Activated CD4-positive, alpha-beta T cell treated with anti-CD3 and anti-CD28 coated beads, Interleukin-2, amount 10 ng/mL, durations not matched to agents 7 days and 5 days (primary cell): ENCODE measurements at regions not wholly inside any gene's neighbourhood (a gene's known extent, or its start where the extent isn't known, plus 50 kb on each side); places are given as distances from the start of the nearest gene placed in this dataset.
"Not testable (repeated sequence)": the region's sequence is repeated elsewhere in the genome, so short reads cannot be mapped to it uniquely, and the experiment has no call there.

Experiments
- CTCF ChIA-PET: fragments of 350-600 bp; sonication (Branson Sonifier 250); formaldehyde crosslinking; loops from one replicate; lab custom pipeline; 2021; ENCODE audit warnings: antibody characterized with exemption; lab: Charles Lee
- POLR2A ChIA-PET: fragments of 350-600 bp; sonication (Branson Sonifier 250); formaldehyde crosslinking; loops from one replicate; lab custom pipeline; 2021; ENCODE audit warnings: antibody characterized with exemption; lab: Charles Lee
- DNase-seq: peaks from one replicate; pipeline ENCODE4 v3.0.0-alpha.2; 2020
- H3K27ac Mint-ChIP-seq: one replicate; pipeline ENCODE4 v1.8.0; 2021; ENCODE audit warnings: mild to moderate bottlenecking, moderate library complexity, mixed read lengths
- H3K27me3 Mint-ChIP-seq: one replicate; pipeline ENCODE4 v1.8.0; 2021; ENCODE audit warnings: mixed read lengths
- H3K36me3 Mint-ChIP-seq: one replicate; pipeline ENCODE4 v1.8.0; 2021; ENCODE audit warnings: low read depth, mixed read lengths
- H3K4me1 Mint-ChIP-seq: one replicate; pipeline ENCODE4 v1.8.0; 2021; ENCODE audit warnings: mixed read lengths
- H3K4me3 Mint-ChIP-seq: one replicate; pipeline ENCODE4 v1.8.0; 2021; ENCODE audit warnings: mild to moderate bottlenecking, moderate library complexity, mixed read lengths
- H3K9me3 Mint-ChIP-seq: one replicate; pipeline ENCODE4 v1.8.0; 2021; ENCODE audit warnings: mixed read lengths

GRCh38 chr5:153357493-153358112, 132.9 kb upstream of the GRIA1 start:
- H3K4me1 Mint-ChIP-seq = peaks cover 33% of the 10 kb centered on the region
- peak overlapping the region; percentile 86 for H3K27ac Mint-ChIP-seq
- no peak overlapping the region for H3K4me3 Mint-ChIP-seq
- H3K36me3 Mint-ChIP-seq = peaks cover 16% of the 10 kb centered on the region
- DNase-seq = no peak
- ChIA-PET CTCF (no interaction called here), POLR2A (no interaction called here)
- H3K9me3 Mint-ChIP-seq = peaks cover 14% of the 10 kb centered on the region
- no peaks in the 10 kb centered on the region for H3K27me3 Mint-ChIP-seq

GRCh38 chr5:153358315-153358976, 132.0 kb upstream of the GRIA1 start:
- H3K27ac Mint-ChIP-seq = peak overlapping the region; percentile 86
- H3K36me3 Mint-ChIP-seq = peaks cover 16% of the 10 kb centered on the region
- H3K27me3 Mint-ChIP-seq = no peaks in the 10 kb centered on the region
- peak overlapping the region; percentile 34 for H3K4me3 Mint-ChIP-seq
- POLR2A ChIA-PET = interaction anchor here (0.6 kb wide), 1 partner anchor 11 kb away, joined by 3 read pairs; no protein-coding TSS in a partner anchor
- H3K9me3 Mint-ChIP-seq = peaks cover 14% of the 10 kb centered on the region
- CTCF ChIA-PET = no interaction called here
- peaks cover 25% of the 10 kb centered on the region for H3K4me1 Mint-ChIP-seq
- DNase-seq = no peak

DNA sequence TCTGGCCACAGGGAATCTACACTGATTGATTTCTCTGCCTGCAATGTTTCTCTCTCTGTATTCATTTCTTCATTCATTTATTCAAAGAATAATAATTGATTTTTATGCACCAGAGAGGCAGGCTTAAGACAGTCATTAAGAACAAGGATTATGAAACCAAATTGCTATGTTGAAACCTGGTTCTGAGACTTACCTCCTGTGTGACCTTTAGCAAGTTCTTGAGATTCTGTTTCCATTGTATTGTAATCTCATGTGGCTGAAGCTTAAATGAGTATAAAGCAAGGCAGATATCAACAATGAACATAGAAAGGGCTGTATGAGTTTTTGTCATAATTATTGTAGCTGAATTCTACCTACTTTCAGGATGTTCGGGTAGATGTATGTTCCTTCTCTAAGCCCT, 129.6 kb upstream of the GRIA1 start:
- CTCF ChIA-PET = interaction anchor here (1.2 kb wide), 1 partner anchor 14 kb away, joined by 4 read pairs; no protein-coding TSS in a partner anchor
- Mint-ChIP-seq H3K9me3 (peaks cover 14% of the 10 kb centered on the region), H3K36me3 (peaks cover 16% of the 10 kb centered on the region), H3K27me3 (peaks cover 2% of the 10 kb centered on the region), H3K4me3 (no peak overlapping the region), H3K4me1 (peaks cover 22% of the 10 kb centered on the region), H3K27ac (no peak overlapping the region)
- no peak for DNase-seq
- POLR2A ChIA-PET = no interaction called here

DNA sequence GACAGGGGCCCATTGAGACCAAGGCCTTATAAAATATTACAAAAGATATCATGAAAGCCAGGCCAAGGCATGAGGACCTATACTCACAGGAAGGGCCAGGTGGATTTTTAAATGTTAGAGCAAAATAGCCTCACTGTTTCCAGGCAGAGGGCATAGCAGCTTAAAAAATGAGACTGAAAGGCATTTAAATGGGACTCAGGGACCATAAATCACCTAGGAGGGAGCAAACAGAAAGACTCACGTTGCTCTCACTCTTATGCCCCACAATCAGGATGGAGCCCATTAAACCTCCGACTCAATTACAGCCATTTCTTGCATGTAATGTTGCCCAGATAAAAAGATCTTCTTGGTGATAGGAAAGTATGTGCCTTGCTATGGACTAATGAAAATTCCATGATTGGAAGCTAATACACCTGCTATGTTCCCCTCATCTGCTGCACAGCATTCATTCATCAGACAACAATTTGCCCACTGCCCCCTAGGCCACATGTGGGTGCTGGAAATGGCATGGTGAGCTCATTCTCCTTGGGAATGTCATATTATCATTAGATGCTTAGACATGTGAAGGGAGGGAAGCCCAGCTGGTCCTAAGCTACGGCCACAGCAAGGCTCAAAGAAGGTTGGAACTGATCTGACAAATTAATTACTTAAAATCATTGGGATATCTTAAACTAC, 128.6 kb upstream of the GRIA1 start:
- no peak for DNase-seq
- ChIA-PET POLR2A (no interaction called here), CTCF (no interaction called here)

DNA sequence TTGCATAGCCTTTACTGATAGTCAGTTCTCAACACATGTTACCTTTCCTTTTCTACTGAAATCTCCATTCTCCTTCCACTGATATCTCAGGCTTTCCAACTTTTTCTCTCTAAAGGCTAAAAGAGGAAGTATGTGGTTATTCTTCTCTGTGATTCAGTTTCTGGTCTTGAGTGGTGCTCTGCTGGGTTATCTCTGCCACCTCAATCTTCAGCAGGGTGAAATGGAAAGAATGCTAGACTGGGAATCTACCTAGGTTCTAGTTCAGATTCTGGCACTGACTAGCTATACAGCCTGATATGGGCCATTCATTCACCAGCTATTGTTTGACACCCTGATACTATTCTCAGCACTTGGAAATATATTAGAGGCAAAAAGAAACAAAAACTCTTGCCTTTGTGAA, 124.9 kb upstream of the GRIA1 start:
- no peak overlapping the region for H3K27ac Mint-ChIP-seq
- H3K4me3 Mint-ChIP-seq = no peak overlapping the region
- CTCF ChIA-PET = no interaction called here
- POLR2A ChIA-PET = no interaction called here
- no peak for DNase-seq
- no peaks in the 10 kb centered on the region for H3K36me3 Mint-ChIP-seq
- H3K4me1 Mint-ChIP-seq = no peaks in the 10 kb centered on the region
- H3K27me3 Mint-ChIP-seq = peaks cover 2% of the 10 kb centered on the region
- H3K9me3 Mint-ChIP-seq = no peaks in the 10 kb centered on the region

More for the DNA sequence above, 128.6 kb upstream of the GRIA1 start:
- Mint-ChIP-seq H3K36me3 (peaks cover 16% of the 10 kb centered on the region), H3K9me3 (peaks cover 12% of the 10 kb centered on the region), H3K27ac (no peak overlapping the region), H3K27me3 (peaks cover 2% of the 10 kb centered on the region), H3K4me1 (peaks cover 22% of the 10 kb centered on the region), H3K4me3 (no peak overlapping the region)

DNA sequence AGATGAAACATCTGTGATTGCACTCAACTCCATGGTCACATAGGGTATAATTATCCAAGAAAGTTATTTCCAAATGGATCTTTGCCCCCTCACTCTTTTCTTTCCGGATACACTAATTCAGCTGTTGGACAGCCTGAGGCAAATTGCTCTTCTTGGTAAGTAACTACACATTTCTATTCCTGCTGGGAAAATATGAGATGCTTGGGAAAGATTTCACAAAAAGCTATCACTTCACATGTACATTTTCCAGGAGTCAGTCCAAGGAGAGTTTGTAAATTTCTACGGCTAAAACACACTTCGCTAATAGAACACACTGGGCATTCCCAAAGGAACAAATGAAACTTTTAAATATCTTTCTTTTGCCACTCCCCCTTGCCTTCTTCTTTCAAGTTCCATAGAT, 123.0 kb upstream of the GRIA1 start:
- Mint-ChIP-seq H3K27ac (no peak overlapping the region), H3K36me3 (no peaks in the 10 kb centered on the region), H3K9me3 (no peaks in the 10 kb centered on the region), H3K27me3 (peaks cover 2% of the 10 kb centered on the region), H3K4me3 (no peak overlapping the region), H3K4me1 (no peaks in the 10 kb centered on the region)
- ChIA-PET POLR2A (no interaction called here), CTCF (no interaction called here)
- DNase-seq = no peak

- Mint-ChIP-seq H3K27ac (no peak overlapping the region), H3K4me1 (no peaks in the 10 kb centered on the region), H3K9me3 (no peaks in the 10 kb centered on the region), H3K27me3 (no peaks in the 10 kb centered on the region), H3K4me3 (no peak overlapping the region), H3K36me3 (no peaks in the 10 kb centered on the region)
- ChIA-PET CTCF (no interaction called here), POLR2A (no interaction called here)
- no peak for DNase-seq
Measured at GRCh38 chr5:153372425-153373129, 117.9 kb upstream of the GRIA1 start.

GRCh38 chr5:153373130-153373498, 117.4 kb upstream of the GRIA1 start:
- H3K27ac Mint-ChIP-seq = no peak overlapping the region
- no peaks in the 10 kb centered on the region for H3K36me3 Mint-ChIP-seq
- CTCF ChIA-PET = no interaction called here
- H3K27me3 Mint-ChIP-seq = no peaks in the 10 kb centered on the region
- POLR2A ChIA-PET = no interaction called here
- no peaks in the 10 kb centered on the region for H3K4me1 Mint-ChIP-seq
- H3K4me3 Mint-ChIP-seq = no peak overlapping the region
- no peaks in the 10 kb centered on the region for H3K9me3 Mint-ChIP-seq
- no peak for DNase-seq

- H3K4me3 Mint-ChIP-seq, H3K27ac Mint-ChIP-seq, H3K9me3 Mint-ChIP-seq, CTCF ChIA-PET, H3K36me3 Mint-ChIP-seq, POLR2A ChIA-PET, DNase-seq, H3K27me3 Mint-ChIP-seq, H3K4me1 Mint-ChIP-seq: not testable (repeated sequence)
Measured at GRCh38 chr5:153381630-153382029, 108.8 kb upstream of the GRIA1 start.

- Mint-ChIP-seq H3K4me1 (no peaks in the 10 kb centered on the region), H3K27ac (no peak overlapping the region), H3K4me3 (no peak overlapping the region), H3K36me3 (no peaks in the 10 kb centered on the region), H3K9me3 (no peaks in the 10 kb centered on the region), H3K27me3 (no peaks in the 10 kb centered on the region)
- POLR2A ChIA-PET = no interaction called here
- CTCF ChIA-PET = interaction anchor here (0.6 kb wide), 1 partner anchor 478 kb away, joined by 3 read pairs; no protein-coding TSS in a partner anchor
- no peak for DNase-seq
Measured at GRCh38 chr5:153390569-153390968, 99.9 kb upstream of the GRIA1 start.

GRCh38 chr5:153399595-153399994, 90.9 kb upstream of the GRIA1 start:
- Mint-ChIP-seq H3K36me3 (no peaks in the 10 kb centered on the region), H3K27me3 (no peaks in the 10 kb centered on the region), H3K4me1 (no peaks in the 10 kb centered on the region), H3K27ac (no peak overlapping the region), H3K9me3 (no peaks in the 10 kb centered on the region), H3K4me3 (no peak overlapping the region)
- POLR2A ChIA-PET = no interaction called here
- DNase-seq = no peak
- CTCF ChIA-PET = no interaction called here

DNA sequence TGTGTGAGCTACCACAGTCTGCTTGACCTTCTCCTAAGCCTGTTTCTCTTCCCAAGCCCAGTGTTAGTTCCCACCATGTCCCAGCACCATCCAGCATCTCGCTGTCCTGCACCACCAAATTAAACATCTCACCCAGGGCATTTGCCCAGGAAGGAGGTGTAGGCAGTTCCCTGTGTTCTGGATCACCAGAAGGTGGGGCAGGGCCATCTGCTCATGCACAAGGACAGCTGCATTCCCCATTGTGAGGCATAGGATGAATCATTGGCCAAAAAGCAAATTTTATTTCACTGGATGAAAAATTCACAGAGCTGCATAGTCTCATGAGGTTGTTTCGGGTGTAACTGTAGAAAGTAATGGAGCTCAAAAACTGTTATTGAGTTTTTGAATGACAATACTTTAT, 89.5 kb upstream of the GRIA1 start:
- Mint-ChIP-seq H3K4me1 (no peaks in the 10 kb centered on the region), H3K36me3 (no peaks in the 10 kb centered on the region), H3K9me3 (no peaks in the 10 kb centered on the region), H3K27ac (no peak overlapping the region), H3K27me3 (no peaks in the 10 kb centered on the region), H3K4me3 (no peak overlapping the region)
- ChIA-PET CTCF (no interaction called here), POLR2A (interaction anchor here (0.5 kb wide), 1 partner anchor 545 kb away, joined by 4 read pairs; no protein-coding TSS in a partner anchor)
- DNase-seq = no peak

DNA sequence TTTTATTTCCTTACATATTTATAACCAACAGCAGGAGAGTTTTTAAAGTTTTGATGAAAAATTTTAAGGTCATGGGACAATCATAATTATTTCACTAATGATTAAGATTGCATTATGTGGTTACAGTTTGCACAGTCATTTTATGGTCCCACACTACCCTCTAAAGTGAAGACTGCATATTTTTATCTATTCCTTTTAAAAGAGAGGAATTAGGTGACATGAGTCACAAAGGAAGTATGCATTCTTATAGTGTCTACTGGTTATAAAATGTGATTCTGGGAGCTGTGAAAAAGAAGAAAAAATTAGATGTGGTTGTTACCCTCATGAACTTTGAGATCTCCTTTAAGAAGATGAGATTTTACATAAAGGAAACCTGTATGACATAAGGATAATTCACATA, 87.9 kb upstream of the GRIA1 start:
- Mint-ChIP-seq H3K4me3 (no peak overlapping the region), H3K27me3 (no peaks in the 10 kb centered on the region), H3K9me3 (no peaks in the 10 kb centered on the region), H3K27ac (no peak overlapping the region), H3K36me3 (no peaks in the 10 kb centered on the region), H3K4me1 (no peaks in the 10 kb centered on the region)
- CTCF ChIA-PET = no interaction called here
- no peak for DNase-seq
- POLR2A ChIA-PET = no interaction called here
